ENCODE measurements at regions not wholly inside any gene's neighbourhood (a gene's known extent, or its start where the extent isn't known, plus 50 kb on each side); places are given as distances from the start of the nearest gene placed in this dataset.

- TF ChIP-seq, protein P1, sequence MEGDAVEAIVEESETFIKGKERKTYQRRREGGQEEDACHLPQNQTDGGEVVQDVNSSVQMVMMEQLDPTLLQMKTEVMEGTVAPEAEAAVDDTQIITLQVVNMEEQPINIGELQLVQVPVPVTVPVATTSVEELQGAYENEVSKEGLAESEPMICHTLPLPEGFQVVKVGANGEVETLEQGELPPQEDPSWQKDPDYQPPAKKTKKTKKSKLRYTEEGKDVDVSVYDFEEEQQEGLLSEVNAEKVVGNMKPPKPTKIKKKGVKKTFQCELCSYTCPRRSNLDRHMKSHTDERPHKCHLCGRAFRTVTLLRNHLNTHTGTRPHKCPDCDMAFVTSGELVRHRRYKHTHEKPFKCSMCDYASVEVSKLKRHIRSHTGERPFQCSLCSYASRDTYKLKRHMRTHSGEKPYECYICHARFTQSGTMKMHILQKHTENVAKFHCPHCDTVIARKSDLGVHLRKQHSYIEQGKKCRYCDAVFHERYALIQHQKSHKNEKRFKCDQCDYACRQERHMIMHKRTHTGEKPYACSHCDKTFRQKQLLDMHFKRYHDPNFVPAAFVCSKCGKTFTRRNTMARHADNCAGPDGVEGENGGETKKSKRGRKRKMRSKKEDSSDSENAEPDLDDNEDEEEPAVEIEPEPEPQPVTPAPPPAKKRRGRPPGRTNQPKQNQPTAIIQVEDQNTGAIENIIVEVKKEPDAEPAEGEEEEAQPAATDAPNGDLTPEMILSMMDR (IDR thresholded peaks at IDR 0.05; ENCODE audit: control extremely low read depth in 1 of 3, insufficient read depth in 1 of 3, low read depth in 1 of 3, low read length in 3 of 3), result no peak
- TF ChIP-seq USF2 (IDR thresholded peaks at IDR 0.05; ENCODE audit: low read length) (no peak), POLR2A (IDR thresholded peaks at IDR 0.05; ENCODE audit: control extremely low read depth in 1 of 2, low read depth in 2 of 2, low read length in 2 of 2) (no peak), NRF1 (IDR thresholded peaks at IDR 0.05; ENCODE audit: low read depth, low read length) (no peak), POU5F1 (IDR thresholded peaks at IDR 0.05; ENCODE audit: low read depth, low read length) (no peak), EZH2 (IDR thresholded peaks at IDR 0.05; ENCODE audit: low read depth, low read length, severe bottlenecking) (no peak), ZNF274 (IDR thresholded peaks at IDR 0.05; ENCODE audit: borderline replicate concordance, extremely low read depth, low read length) (no peak), SUZ12 (IDR thresholded peaks at IDR 0.05; ENCODE audit: low read length) (no peak)
These were observed 283.2 kb upstream of the LYPLAL1 start for GRCh38 chr1:218890451-218890850.
